Lung (tissue), 11 donors: ENCODE measurements at regions not wholly inside any gene's neighbourhood (a gene's known extent, or its start where the extent isn't known, plus 50 kb on each side); places are given as distances from the start of the nearest gene placed in this dataset.

Source experiments
- ATAC-seq: fragments of 200-7000 bp; cut with Tn5 transposase; one replicate; pipeline ENCODE4 v1.9.1; 2020; ENCODE audit warnings: moderate number of reproducible peaks; ENCODE audit not compliant: insufficient read depth, low FRiP score
- DNase-seq, 3 donors: peaks; one replicate each; pipeline ENCODE4 v3.0.0-alpha.2; 2013 to 2017
- H3K27ac ChIP-seq, 2 donors: one replicate each; pipeline ENCODE4 v1.5.1; 2013; ENCODE audit warnings: mild to moderate bottlenecking in 2 of 2, moderate library complexity in 2 of 2, control low read depth in 1 of 2, inconsistent platforms in 1 of 2, low read depth in 1 of 2, low read length in 1 of 2
- H3K27me3 ChIP-seq, 3 donors: one replicate each; pipeline ENCODE4 v1.5.1; 2013; ENCODE audit warnings: low read length in 2 of 3; ENCODE audit not compliant: control insufficient read depth in 3 of 3, insufficient read depth in 3 of 3
- H3K36me3 ChIP-seq, 4 donors: one replicate each; pipeline ENCODE4 v1.5.1; 2013; ENCODE audit warnings: low read length in 4 of 4, mild to moderate bottlenecking in 1 of 4, moderate library complexity in 1 of 4; ENCODE audit not compliant: control insufficient read depth in 4 of 4, insufficient read depth in 4 of 4
- H3K4me1 ChIP-seq, 5 donors: one replicate each; pipeline ENCODE4 v1.5.1; 2013; ENCODE audit warnings: low read length in 5 of 5, mild to moderate bottlenecking in 2 of 5, moderate library complexity in 1 of 5; ENCODE audit not compliant: control insufficient read depth in 5 of 5, insufficient read depth in 5 of 5
- H3K4me3 ChIP-seq: one replicate; pipeline ENCODE4 v1.5.1; 2013; ENCODE audit warnings: mild to moderate bottlenecking, control low read depth, moderate library complexity
- H3K9ac ChIP-seq, 2 donors: one replicate each; pipeline ENCODE4 v1.5.1; 2013; ENCODE audit warnings: low read length in 2 of 2, control low read depth in 1 of 2; ENCODE audit not compliant: insufficient read depth in 1 of 2
- H3K9me3 ChIP-seq, 4 donors: one replicate each; pipeline ENCODE4 v1.5.1; 2013; ENCODE audit warnings: low read length in 3 of 4, mild to moderate bottlenecking in 1 of 4, moderate library complexity in 1 of 4; ENCODE audit not compliant: control insufficient read depth in 4 of 4, insufficient read depth in 3 of 4
- CTCF ChIP-seq: IDR thresholded peaks from 2 replicates; pipeline ENCODE4 v1.5.1; 2012; ENCODE audit warnings: mild to moderate bottlenecking; ENCODE audit errors: control extremely low read depth, extremely low read depth
- WGBS, 2 donors: extraction: QIAGEN DNeasy Blood & Tissue Kit; methylation state at CpG; one replicate each; pipeline ENCODE4 v1.1.7; 2013; 5-methylcytosine and 5-hydroxymethylcytosine counted together
- donor health status: control.
- donor health status: control.
- donor health status: Bipolar disorder and iron deficiency.
- donor health status: healthy.
- donor health status: DM: yes; HTN: yes; CAD: no.

DNA sequence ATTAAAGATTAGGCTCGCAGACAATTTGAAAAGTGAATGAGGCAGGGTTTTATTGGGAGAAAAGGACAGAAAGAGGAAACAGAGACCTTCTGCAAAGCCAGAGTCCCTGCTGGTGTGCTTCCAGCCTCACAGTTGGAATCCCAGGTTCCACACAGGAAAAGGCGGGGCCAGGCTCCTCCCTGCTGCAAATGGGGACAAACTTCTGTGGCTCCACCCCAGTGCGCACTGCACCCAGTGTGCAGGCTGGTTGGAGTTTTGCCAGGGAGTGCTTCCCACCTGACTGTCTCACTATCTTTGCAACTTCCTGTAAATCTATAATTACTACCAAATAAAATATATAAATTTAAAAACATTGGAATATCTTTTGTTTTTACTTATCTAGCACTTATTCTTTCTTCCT, 386.0 kb upstream of the GRIN3A start:
- H3K9me3 ChIP-seq = peaks cover 0 to 6% (median 0%) of the 10 kb centered on the region in 4 donors
- ATAC-seq (no peak), DNase-seq (no peak)
- no peak overlapping the region for H3K9ac ChIP-seq
- H3K4me3 ChIP-seq = no peak overlapping the region
- no peaks in the 10 kb centered on the region for H3K36me3 ChIP-seq
- TF ChIP-seq CTCF = no peak
- no peaks in the 10 kb centered on the region for H3K27me3 ChIP-seq
- WGBS, 2 donors = 83 to 96% methylated on average over 3 of the region's 3 CpGs
- no peak overlapping the region for H3K27ac ChIP-seq
- H3K4me1 ChIP-seq = no peaks in the 10 kb centered on the region

GRCh38 chr9:102114557-102114956, 376.1 kb upstream of the GRIN3A start:
- Histone ChIP-seq H3K9me3 (peaks cover 0 to 2% (median under 1%) of the 10 kb centered on the region in 4 donors), H3K9ac (no peak overlapping the region), H3K27ac (no peak overlapping the region), H3K4me3 (no peak overlapping the region), H3K27me3 (no peaks in the 10 kb centered on the region), H3K36me3 (no peaks in the 10 kb centered on the region), H3K4me1 (no peaks in the 10 kb centered on the region)
- DNase-seq (no peak), ATAC-seq (no peak)
- TF ChIP-seq CTCF = no peak

- ATAC-seq (no peak), DNase-seq (no peak)
- Histone ChIP-seq H3K4me3 (no peak overlapping the region), H3K27me3 (no peaks in the 10 kb centered on the region), H3K27ac (no peak overlapping the region), H3K9ac (no peak overlapping the region), H3K4me1 (no peaks in the 10 kb centered on the region), H3K36me3 (no peaks in the 10 kb centered on the region), H3K9me3 (peaks cover 0 to 2% (median under 1%) of the 10 kb centered on the region in 4 donors)
- 81 to 89% methylated on average over 1 of the region's 1 CpG for WGBS, 2 donors
- no peak for TF ChIP-seq CTCF
These were observed 374.7 kb upstream of the GRIN3A start for GRCh38 chr9:102113191-102113590.

GRCh38 chr9:102106439-102106838, 368.0 kb upstream of the GRIN3A start:
- no peak overlapping the region for H3K9ac ChIP-seq
- WGBS, 2 donors = 56 to 70% methylated on average over 1 of the region's 1 CpG
- DNase-seq (no peak), ATAC-seq (no peak)
- H3K9me3 ChIP-seq = no peaks in the 10 kb centered on the region
- TF ChIP-seq CTCF = no peak
- H3K27me3 ChIP-seq = no peaks in the 10 kb centered on the region
- H3K36me3 ChIP-seq = no peaks in the 10 kb centered on the region
- no peak overlapping the region for H3K4me3 ChIP-seq
- no peak overlapping the region for H3K27ac ChIP-seq
- H3K4me1 ChIP-seq = no peaks in the 10 kb centered on the region
